H9 (cell line): ENCODE measurements at regions not wholly inside any gene's neighbourhood (a gene's known extent, or its start where the extent isn't known, plus 50 kb on each side); places are given as distances from the start of the nearest gene placed in this dataset.

Experiments used
- DNase-seq: peaks from one replicate; pipeline ENCODE4 v3.0.0-alpha.2; 2017
- H2AFZ ChIP-seq: one replicate; pipeline ENCODE4 v1.6.1; 2013; ENCODE audit warnings: mild to moderate bottlenecking, low read length, control low read depth, moderate library complexity
- H2AK5ac ChIP-seq: 2 replicates; pipeline ENCODE4 v1.6.1; 2013; ENCODE audit warnings: low read length, control low read depth, mixed read lengths; ENCODE audit not compliant: insufficient read length
- H2BK120ac ChIP-seq: one replicate; pipeline ENCODE4 v1.6.1; 2013; ENCODE audit warnings: low read depth, mild to moderate bottlenecking, low read length, control low read depth, inconsistent platforms; ENCODE audit not compliant: poor library complexity, severe bottlenecking
- H2BK12ac ChIP-seq: 2 replicates; pipeline ENCODE4 v1.6.1; 2013; ENCODE audit warnings: low read length, control low read depth, mixed read lengths, low read depth; ENCODE audit not compliant: insufficient read length
- H2BK15ac ChIP-seq: 2 replicates; pipeline ENCODE4 v1.6.1; 2013; ENCODE audit warnings: low read depth, low read length, control low read depth
- H2BK20ac ChIP-seq: one replicate; pipeline ENCODE4 v1.6.1; 2013; ENCODE audit warnings: low read depth, mild to moderate bottlenecking, low read length, control low read depth, inconsistent platforms; ENCODE audit not compliant: poor library complexity, severe bottlenecking
- H2BK5ac ChIP-seq: 2 replicates; pipeline ENCODE4 v1.6.1; 2013; ENCODE audit warnings: low read length, control low read depth, mixed read lengths; ENCODE audit not compliant: insufficient read length
- H3K14ac ChIP-seq: 2 replicates; pipeline ENCODE4 v1.6.1; 2013; ENCODE audit warnings: low read length, control low read depth; ENCODE audit not compliant: insufficient read depth
- H3K18ac ChIP-seq: 2 replicates; pipeline ENCODE4 v1.6.1; 2013; ENCODE audit warnings: low read depth, mild to moderate bottlenecking, mixed read lengths, low read length, control low read depth; ENCODE audit not compliant: insufficient read length
- H3K23ac ChIP-seq: 2 replicates; pipeline ENCODE4 v1.6.1; 2013; ENCODE audit warnings: low read length, control low read depth, mixed read lengths, low read depth; ENCODE audit not compliant: insufficient read length
- H3K23me2 ChIP-seq: 2 replicates; pipeline ENCODE4 v1.6.1; 2013; ENCODE audit warnings: low read depth, mild to moderate bottlenecking, mixed read lengths, low read length, control low read depth; ENCODE audit not compliant: insufficient read length, poor library complexity, severe bottlenecking
- H3K27ac ChIP-seq: 2 replicates; pipeline ENCODE4 v1.5.1; 2013; ENCODE audit warnings: low read length, control low read depth, mixed read lengths, low read depth; ENCODE audit not compliant: insufficient read length
- H3K27me3 ChIP-seq: 2 replicates; pipeline ENCODE4 v1.6.1; 2013; ENCODE audit warnings: low read length, control low read depth, inconsistent platforms; ENCODE audit not compliant: insufficient read depth
- H3K4ac ChIP-seq: 2 replicates; pipeline ENCODE4 v1.6.1; 2013; ENCODE audit warnings: low read depth, mild to moderate bottlenecking, control low read depth, inconsistent platforms, low read length, moderate library complexity
- H3K4me1 ChIP-seq: 2 replicates; pipeline ENCODE4 v1.6.1; 2013; ENCODE audit warnings: low read length, control low read depth, inconsistent platforms; ENCODE audit not compliant: insufficient read depth
- H3K4me2 ChIP-seq: 2 replicates; pipeline ENCODE4 v1.6.1; 2013; ENCODE audit warnings: low read length, control low read depth, mixed read lengths; ENCODE audit not compliant: insufficient read length, insufficient read depth
- H3K56ac ChIP-seq: 2 replicates; pipeline ENCODE4 v1.6.1; 2013; ENCODE audit warnings: low read depth, mild to moderate bottlenecking, mixed read lengths, low read length, control low read depth; ENCODE audit not compliant: insufficient read length
- H3K79me1 ChIP-seq: 2 replicates; pipeline ENCODE4 v1.6.1; 2013; ENCODE audit warnings: low read depth, mild to moderate bottlenecking, moderate library complexity, low read length, control low read depth, inconsistent platforms; ENCODE audit not compliant: insufficient read depth, poor library complexity, severe bottlenecking
- H3K79me2 ChIP-seq: 2 replicates; pipeline ENCODE4 v1.6.1; 2013; ENCODE audit warnings: low read length, control low read depth, inconsistent platforms; ENCODE audit not compliant: insufficient read depth
- H3K9ac ChIP-seq: 2 replicates; pipeline ENCODE4 v1.6.1; 2013; ENCODE audit warnings: low read length, control low read depth, mixed read lengths; ENCODE audit not compliant: insufficient read length; ENCODE audit errors: extremely low read depth
- H3K9me3 ChIP-seq: one replicate; pipeline ENCODE4 v1.6.1; 2013; ENCODE audit warnings: low read depth, low read length, inconsistent platforms; ENCODE audit not compliant: control insufficient read depth
- H3T11ph ChIP-seq: one replicate; pipeline ENCODE4 v1.6.1; 2013; ENCODE audit warnings: mild to moderate bottlenecking, low read length, control low read depth, inconsistent platforms
- H4K20me1 ChIP-seq: one replicate; pipeline ENCODE4 v1.6.1; 2013; ENCODE audit not compliant: control insufficient read depth, insufficient read length, insufficient read depth
- H4K5ac ChIP-seq: 2 replicates; pipeline ENCODE4 v1.6.1; 2013; ENCODE audit warnings: low read depth, mild to moderate bottlenecking, mixed read lengths, low read length, control low read depth; ENCODE audit not compliant: insufficient read length
- H4K8ac ChIP-seq: replicated peaks from 2 replicates; pipeline ENCODE4 v1.6.1; 2013; ENCODE audit warnings: low read length, control low read depth, mixed read lengths, low read depth; ENCODE audit not compliant: insufficient read length
- H4K91ac ChIP-seq: 2 replicates; pipeline ENCODE4 v1.6.1; 2013; ENCODE audit warnings: low read depth, mild to moderate bottlenecking, moderate library complexity, mixed read lengths, low read length, control low read depth; ENCODE audit not compliant: insufficient read length
- H3K27ac Mint-ChIP-seq, 3 experiments: 2 replicates in 2 of 3; 3 replicates in 1 of 3; pipeline ENCODE4 v1.8.0; 2020 to 2021; ENCODE audit warnings: mixed read lengths in 3 of 3, mild to moderate bottlenecking in 1 of 3, moderate library complexity in 1 of 3
- H3K27me3 Mint-ChIP-seq: 2 replicates; pipeline ENCODE4 v1.8.0; 2021; ENCODE audit warnings: low read depth, mild to moderate bottlenecking, moderate library complexity, mixed read lengths
- H3K36me3 Mint-ChIP-seq, 3 experiments: 2 replicates in 2 of 3; 3 replicates in 1 of 3; pipeline ENCODE4 v1.8.0; 2020 to 2021; ENCODE audit warnings: low read depth in 3 of 3, mixed read lengths in 3 of 3; ENCODE audit not compliant: insufficient read depth in 1 of 3
- H3K4me1 Mint-ChIP-seq, 2 experiments: 2 replicates each; pipeline ENCODE4 v1.8.0; 2020; ENCODE audit warnings: mixed read lengths in 2 of 2
- H3K4me3 Mint-ChIP-seq, 2 experiments: 2 replicates in 1 of 2; 3 replicates in 1 of 2; pipeline ENCODE4 v1.8.0; 2020 to 2021; ENCODE audit warnings: mild to moderate bottlenecking in 2 of 2, mixed read lengths in 2 of 2, moderate library complexity in 1 of 2
- H3K9me3 Mint-ChIP-seq, 2 experiments: 2 replicates in 1 of 2; 3 replicates in 1 of 2; pipeline ENCODE4 v1.8.0; 2020; ENCODE audit warnings: mild to moderate bottlenecking in 2 of 2, mixed read lengths in 2 of 2, moderate library complexity in 1 of 2
- CTCF ChIP-seq: fragments of 200-600 bp; sonication (generic); conservative IDR thresholded peaks from 3 replicates; pipeline ENCODE4 v1.8.0; 2021; ENCODE audit warnings: antibody characterized with exemption, mild to moderate bottlenecking
- WGBS: extraction: QIAGEN DNeasy Blood & Tissue Kit; methylation state at CpG from one replicate; pipeline ENCODE4 v1.1.7; 2013; ENCODE audit warnings: missing lambda C conversion rate, low lambda C conversion rate, mixed read lengths; ENCODE audit not compliant: insufficient read length; ENCODE audit errors: extremely low coverage; 5-methylcytosine and 5-hydroxymethylcytosine counted together

- Mint-ChIP-seq H3K36me3 (peaks cover 2 to 7% (median 4%) of the 10 kb centered on the region in 3 experiments; a peak in 5 of 7 replicates), H3K4me3 (no peak overlapping the region), H3K9me3 (peaks cover 4 to 7% of the 10 kb centered on the region in 2 experiments), H3K27ac (no peak overlapping the region; a peak in 1 of 7 replicates), H3K4me1 (no peaks in the 10 kb centered on the region), H3K27me3 (no peaks in the 10 kb centered on the region; the same call in 1 of the 2 replicates)
- no peak for TF ChIP-seq CTCF
- Histone ChIP-seq H2BK15ac (no peak overlapping the region), H2BK20ac (no peak overlapping the region), H2BK5ac (no peak overlapping the region), H4K91ac (no peak overlapping the region), H4K8ac (no peak overlapping the region), H3K4ac (no peak overlapping the region), H3K23ac (no peak overlapping the region), H3K4me1 (no peaks in the 10 kb centered on the region; the same call in 1 of the 2 replicates), H3K9me3 (peaks cover 3% of the 10 kb centered on the region), H4K5ac (no peak overlapping the region), H3K79me1 (no peaks in the 10 kb centered on the region), H2BK12ac (no peak overlapping the region), H3K9ac (no peak overlapping the region), H3K14ac (no peak overlapping the region), H3T11ph (no peak overlapping the region), H2AK5ac (no peak overlapping the region), H3K23me2 (no peaks in the 10 kb centered on the region), H2AFZ (no peak overlapping the region), H3K18ac (no peak overlapping the region), H2BK120ac (no peak overlapping the region), H4K20me1 (no peaks in the 10 kb centered on the region), H3K27me3 (no peaks in the 10 kb centered on the region), H3K27ac (no peak overlapping the region), H3K79me2 (no peaks in the 10 kb centered on the region), H3K56ac (no peak overlapping the region), H3K4me2 (no peak overlapping the region)
- no peak for DNase-seq
- WGBS = no CpG with 5 or more reads among the region's 4 CpGs
These were observed 63.7 kb upstream of the WDFY2 start for GRCh38 chr13:51520524-51520923.
